HG03139 (cell line): ENCODE measurements at regions not wholly inside any gene's neighbourhood (a gene's known extent, or its start where the extent isn't known, plus 50 kb on each side); places are given as distances from the start of the nearest gene placed in this dataset.
"Not testable (repeated sequence)": the region's sequence is repeated elsewhere in the genome, so short reads cannot be mapped to it uniquely, and the experiment has no call there.

Experiments
- ATAC-seq: cut with Tn5 transposase; IDR thresholded peaks from one replicate; pipeline ENCODE4 v1.9.1; 2021; ENCODE audit not compliant: unreplicated experiment

GRCh38 chrX:1103360-1103759 is 109.1 kb downstream of the CRLF2 start:
- ATAC-seq, result no peak

DNA sequence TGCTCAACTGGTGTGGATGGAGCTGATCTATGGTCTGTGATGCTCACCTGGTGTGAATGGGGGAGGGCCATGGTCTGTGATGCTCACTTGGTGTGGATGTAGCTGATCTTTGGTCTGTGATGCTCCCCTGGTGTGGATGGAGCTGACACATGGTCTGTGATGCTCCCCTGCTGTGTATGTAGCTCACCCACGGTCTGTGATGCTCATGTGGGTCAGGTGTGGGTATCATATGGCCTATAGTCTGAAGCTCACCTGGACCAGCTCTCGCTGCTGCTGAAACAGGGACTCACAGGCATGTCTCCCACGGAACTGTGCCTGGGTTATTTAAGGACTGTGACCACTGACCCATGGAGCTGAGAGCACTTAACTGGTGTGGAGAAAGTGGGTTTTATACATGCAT is 109.7 kb downstream of the CRLF2 start:
- ATAC-seq, result no peak

DNA sequence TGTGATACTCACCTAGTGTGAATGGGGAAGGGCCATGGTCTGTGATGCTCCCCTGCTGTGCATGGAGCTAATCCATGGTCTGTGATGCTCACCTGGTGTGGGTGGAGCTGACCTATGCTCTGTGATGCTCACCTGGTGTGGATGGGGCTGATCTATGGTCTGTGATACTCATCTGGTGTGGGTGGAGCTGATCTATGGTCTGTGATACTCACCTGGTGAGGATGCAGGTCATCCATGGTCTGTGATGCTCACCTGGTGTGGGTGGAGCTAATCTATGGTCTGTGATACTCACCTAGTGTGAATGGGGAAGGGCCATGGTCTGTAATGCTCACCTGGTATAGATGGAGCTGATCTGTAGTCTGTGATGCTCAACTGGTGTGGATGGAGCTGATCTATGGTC is 110.2 kb downstream of the CRLF2 start:
- ATAC-seq, result not testable (repeated sequence)

- no peak for ATAC-seq
Observed at GRCh38 chrX:1099146-1099770, 113.2 kb downstream of the CRLF2 start.

DNA sequence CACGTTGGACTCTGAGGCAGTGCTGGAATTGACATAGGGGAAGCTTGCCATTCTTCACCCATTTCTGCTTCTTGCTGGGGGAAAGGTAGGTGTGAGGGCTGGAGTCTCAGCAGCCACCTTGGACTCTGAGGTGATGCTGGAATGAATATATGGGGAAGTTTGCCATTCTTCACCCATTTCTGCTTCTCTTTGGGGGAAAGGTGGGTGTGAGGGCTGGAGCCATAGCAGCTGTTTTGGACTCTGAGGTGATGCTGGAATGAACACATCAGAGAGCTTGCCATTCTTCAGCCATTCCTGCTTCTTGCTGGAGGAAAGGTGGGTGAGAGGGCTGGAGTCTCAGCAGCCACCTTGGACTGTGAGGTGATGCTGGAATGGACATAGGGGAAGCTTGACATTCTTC is 115.1 kb downstream of the CRLF2 start:
- no peak for ATAC-seq

DNA sequence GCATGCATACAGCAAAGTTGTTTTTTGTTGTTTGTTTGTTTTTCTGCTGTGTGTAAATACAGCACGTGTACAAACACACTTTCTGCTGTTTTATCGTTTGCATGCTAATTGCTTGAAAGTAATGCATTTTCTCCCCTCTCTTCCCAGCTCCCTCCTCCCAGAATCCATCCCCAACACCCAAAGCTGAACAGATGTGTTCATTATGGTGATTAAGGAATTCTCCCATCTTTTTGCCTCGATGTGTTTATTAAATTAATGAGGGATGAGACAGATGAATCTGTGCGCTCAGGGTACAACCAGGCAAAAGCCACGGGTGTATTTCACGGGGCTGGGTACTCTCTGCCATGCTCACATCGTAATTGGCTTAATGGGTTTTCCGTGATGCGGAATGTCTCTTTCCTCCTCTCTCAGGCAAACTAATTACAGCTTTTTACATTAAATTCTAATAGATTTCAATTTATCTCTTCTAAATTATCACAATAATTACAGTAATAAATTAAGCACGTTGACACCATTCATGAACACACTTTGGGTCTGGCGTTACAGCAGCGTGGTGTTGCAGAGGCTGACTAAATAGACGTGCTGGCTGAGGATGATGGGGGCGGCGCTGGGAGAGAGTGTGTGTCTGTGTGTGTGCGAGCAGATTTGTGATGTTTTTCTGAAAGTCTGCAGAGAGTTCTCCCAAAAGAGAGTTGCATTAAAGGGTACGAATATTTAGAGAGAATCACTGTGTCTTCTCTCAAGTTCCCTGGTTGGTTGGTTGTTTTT is 117.7 kb downstream of the CRLF2 start:
- ATAC-seq, result no peak

DNA sequence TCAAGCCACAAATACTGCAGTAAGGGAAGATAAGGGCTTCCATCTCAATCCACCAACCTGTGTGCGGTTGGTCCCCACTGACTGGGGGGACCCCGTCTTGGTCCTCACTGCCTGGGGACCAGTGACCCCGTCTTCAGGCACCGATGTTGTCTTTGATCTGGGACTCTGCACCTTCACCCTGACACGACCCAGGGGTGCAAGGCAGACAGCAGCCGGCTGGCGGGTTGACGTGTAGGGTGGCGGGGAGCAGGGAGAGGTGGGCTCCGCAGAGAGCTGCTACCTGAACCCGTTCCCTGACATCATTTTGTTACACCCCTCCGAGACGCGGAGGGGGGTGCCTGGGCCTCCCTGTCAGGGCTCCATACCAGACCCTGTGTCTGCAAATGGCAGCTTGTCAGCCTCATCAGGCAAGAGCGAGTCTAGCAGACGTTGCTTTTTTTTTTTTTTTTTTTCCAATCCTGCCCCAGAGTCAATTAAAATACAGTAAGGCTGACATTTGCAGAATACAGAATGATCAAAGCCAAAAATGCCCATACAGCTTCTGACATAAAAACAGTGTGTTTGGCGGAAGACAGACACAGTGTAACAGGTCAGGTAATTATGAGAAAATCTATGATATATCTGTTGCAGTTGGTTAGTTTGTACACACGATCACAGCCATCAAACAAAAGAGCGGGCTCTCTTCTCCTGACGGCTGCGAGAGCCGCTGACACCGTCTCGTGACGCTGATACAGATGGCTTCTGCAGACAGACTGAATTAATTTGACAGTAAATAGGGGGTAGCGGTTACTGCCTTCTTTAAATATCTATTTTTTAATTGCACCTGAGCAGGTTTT is 118.6 kb downstream of the CRLF2 start:
- ATAC-seq, result no peak

GRCh38 chrX:1093121-1093520 is 119.3 kb downstream of the CRLF2 start:
- no peak for ATAC-seq

- no peak for ATAC-seq
Observed at GRCh38 chrX:1086444-1087409, 125.7 kb downstream of the CRLF2 start.

DNA sequence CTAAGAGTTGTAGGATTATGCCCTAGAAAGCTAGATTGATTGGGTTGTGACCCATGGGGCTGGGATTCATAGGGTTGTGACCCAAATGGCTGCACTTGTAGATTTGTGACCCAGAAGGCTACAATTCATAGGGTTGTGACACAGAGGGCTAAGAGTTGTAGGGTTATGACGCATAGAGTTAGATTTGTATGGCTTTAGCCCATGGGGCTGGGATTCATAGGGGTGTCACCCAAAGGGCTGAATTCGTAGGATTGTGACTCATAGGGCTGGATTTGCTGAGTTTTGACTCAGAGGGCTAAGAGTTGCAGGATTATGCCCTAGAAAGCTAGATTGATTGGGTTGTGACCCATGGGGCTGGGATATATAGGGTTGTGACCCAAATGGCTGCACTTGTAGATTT is 126.6 kb downstream of the CRLF2 start:
- not testable (repeated sequence) for ATAC-seq

DNA sequence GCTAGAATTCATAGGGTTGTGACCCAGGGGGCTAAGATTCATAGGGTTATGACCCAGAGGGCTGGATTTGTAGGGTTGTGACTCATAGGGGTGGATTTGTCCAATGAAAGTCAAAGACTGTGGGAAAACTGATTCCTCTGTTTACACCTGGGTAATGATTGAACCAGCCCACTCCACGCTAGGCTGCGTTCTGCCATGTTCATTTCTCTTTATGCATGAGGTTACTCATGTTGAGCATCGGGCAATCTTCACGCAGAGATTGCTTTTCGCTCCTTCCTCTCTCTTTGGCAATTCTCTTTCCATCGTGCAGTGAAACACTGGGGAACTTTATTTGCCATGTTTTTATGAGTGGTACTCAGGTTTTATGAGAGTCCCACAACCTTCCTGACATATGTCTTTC is 127.8 kb downstream of the CRLF2 start:
- ATAC-seq, result no peak

DNA sequence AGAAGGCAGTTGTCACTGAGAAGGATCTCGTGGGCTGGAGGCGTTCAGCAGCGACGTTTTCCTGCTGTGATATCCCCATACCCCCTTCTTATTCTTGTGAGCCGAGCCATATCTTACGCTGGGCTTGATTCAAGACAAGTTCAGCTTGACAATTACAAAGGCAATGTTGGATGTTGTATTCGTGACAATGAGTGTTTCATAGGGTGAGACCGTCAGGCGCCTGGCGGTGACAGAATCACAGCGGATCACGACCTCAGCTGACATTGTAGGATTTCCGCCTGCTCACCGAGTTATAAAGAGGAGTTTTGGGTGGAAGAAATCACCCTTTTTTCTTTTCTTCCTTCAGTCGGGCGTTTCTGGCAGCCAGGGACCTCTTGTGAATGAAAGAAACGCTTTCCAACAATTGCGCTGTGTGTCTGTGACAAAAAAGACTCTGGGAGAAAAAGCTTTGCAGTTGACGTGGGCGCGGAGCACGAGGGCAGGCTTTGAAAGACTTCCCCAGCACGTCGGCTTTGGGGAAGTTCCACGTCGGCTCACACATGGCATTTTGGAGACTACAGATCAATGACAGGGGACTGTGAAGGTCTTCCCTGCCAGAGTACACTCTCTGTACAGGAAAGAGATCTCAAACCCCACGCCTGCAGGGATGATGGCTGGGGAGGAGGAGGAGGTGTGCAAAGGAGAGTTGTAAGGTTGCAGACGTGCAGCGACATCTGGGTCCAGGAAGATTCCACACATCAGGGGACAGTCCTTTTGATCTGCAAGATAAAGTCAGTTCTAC is 135.4 kb downstream of the CRLF2 start:
- ATAC-seq, result no peak

DNA sequence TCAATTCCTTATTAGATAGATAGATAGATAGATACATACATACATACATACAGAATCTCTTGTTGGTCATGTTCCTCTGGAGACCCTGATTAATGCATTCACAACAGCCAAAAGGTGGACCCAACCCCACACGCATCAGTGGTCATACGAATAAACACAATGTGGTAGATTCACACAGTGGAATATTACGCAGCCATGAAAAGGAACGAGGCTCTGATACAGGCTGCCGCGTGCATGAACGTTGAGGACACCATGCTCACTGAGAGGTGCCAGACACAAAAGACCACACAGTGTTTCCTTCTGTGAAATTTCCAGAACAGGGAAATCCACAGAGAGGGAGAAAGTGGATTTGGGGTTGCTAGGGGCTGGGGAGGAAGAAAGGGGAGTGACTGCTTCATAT is 136.7 kb downstream of the CRLF2 start:
- ATAC-seq, result no peak

- ATAC-seq, result no peak
Observed at GRCh38 chrX:1075156-1075555, 137.3 kb downstream of the CRLF2 start.

GRCh38 chrX:1074755-1075154 is 137.7 kb downstream of the CRLF2 start:
- no peak for ATAC-seq

DNA sequence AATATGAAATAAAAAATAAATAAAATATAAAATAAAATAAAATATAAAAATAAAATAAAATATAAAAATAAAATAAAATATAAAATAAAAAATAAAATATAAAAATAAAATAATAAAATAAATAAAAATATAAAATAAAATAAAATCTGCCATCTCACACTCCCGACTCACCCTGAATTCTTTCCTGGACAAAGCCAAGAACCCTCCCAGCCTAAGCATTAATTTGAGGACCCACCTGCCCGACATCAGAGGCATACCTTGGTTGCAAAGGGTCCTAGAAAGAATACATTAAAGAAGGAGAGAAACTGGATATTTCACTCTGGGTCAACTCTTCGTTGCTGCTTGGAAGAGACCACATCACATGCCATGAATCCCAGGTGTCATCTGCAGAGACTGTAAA is 138.3 kb downstream of the CRLF2 start:
- ATAC-seq, result no peak

- no peak for ATAC-seq
Observed at GRCh38 chrX:1072637-1073377, 139.6 kb downstream of the CRLF2 start.

DNA sequence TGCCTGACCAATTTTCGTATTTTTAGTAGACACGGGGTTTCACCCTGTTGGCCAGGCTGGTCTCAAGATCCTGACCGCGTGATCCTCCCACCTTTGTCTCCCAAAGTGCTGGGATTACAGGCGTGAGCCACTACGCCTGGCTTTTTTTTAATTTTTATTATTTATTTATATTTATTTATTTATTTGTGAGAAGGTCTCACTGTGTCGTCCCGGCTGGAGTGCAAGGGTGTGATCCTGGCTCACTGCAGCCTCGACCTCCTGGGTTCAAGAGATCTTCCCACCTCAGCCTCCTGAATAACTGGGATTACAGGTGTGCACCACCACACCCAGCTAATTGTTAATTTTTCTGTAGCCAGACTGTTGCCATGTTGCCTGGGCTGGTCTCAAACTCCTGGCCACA is 141.1 kb downstream of the CRLF2 start:
- no peak for ATAC-seq

DNA sequence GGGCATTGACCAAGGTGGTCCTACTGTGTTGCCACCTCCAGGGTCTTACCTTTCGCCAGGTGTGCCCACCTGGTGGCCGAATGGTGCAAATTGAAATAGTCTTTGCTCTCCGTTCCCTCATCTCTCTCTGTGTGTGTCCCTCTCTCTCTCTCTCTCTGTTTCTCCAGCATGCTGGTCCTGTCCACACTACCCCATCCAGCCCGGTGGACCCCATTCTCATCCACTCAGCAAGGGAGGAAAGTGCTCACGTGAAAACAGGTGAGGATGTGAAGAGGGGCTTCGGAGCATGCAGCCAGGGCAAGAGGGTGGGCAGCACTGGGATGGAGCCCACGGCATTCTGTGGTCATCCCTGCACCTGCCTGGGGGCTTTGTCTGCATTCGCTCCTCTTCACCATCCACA is 150.1 kb downstream of the CRLF2 start:
- ATAC-seq, result no peak
